ENCODE measurements at regions not wholly inside any gene's neighbourhood (a gene's known extent, or its start where the extent isn't known, plus 50 kb on each side); places are given as distances from the start of the nearest gene placed in this dataset.

- no peak overlapping the region for H3K4me3 ChIP-seq (ENCODE audit: insufficient read depth, low read length, poor library complexity, severe bottlenecking)
- no peaks in the 10 kb centered on the region for H3K36me3 ChIP-seq (ENCODE audit: low read length)
- H3K4me2 ChIP-seq (ENCODE audit: low read depth, low read length, poor library complexity, severe bottlenecking) = no peak overlapping the region
- H4K20me1 ChIP-seq (ENCODE audit: low read depth, low read length) = no peaks in the 10 kb centered on the region
- no peak for TF ChIP-seq EZH2phosphoT487 (conservative IDR thresholded peaks at IDR 0.05; ENCODE audit: low read length)
- TF ChIP-seq, protein P1, sequence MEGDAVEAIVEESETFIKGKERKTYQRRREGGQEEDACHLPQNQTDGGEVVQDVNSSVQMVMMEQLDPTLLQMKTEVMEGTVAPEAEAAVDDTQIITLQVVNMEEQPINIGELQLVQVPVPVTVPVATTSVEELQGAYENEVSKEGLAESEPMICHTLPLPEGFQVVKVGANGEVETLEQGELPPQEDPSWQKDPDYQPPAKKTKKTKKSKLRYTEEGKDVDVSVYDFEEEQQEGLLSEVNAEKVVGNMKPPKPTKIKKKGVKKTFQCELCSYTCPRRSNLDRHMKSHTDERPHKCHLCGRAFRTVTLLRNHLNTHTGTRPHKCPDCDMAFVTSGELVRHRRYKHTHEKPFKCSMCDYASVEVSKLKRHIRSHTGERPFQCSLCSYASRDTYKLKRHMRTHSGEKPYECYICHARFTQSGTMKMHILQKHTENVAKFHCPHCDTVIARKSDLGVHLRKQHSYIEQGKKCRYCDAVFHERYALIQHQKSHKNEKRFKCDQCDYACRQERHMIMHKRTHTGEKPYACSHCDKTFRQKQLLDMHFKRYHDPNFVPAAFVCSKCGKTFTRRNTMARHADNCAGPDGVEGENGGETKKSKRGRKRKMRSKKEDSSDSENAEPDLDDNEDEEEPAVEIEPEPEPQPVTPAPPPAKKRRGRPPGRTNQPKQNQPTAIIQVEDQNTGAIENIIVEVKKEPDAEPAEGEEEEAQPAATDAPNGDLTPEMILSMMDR (IDR thresholded peaks at IDR 0.05; ENCODE audit: insufficient read depth, low read length, poor library complexity, severe bottlenecking) = no peak
- no peak overlapping the region for H3K27ac ChIP-seq (ENCODE audit: low read depth, low read length)
- H3K9me2 ChIP-seq (replicated peaks; ENCODE audit: insufficient read depth, low read length) = no peaks in the 10 kb centered on the region
- H3F3A ChIP-seq (ENCODE audit: insufficient read depth) = no peaks in the 10 kb centered on the region
- no peaks in the 10 kb centered on the region; the same call in 1 of the 2 replicates for H3K9me3 ChIP-seq (ENCODE audit: insufficient read depth, low read length)
- H2AFZ ChIP-seq (ENCODE audit: low read depth, low read length, severe bottlenecking) = no peak overlapping the region
- H3K79me2 ChIP-seq (ENCODE audit: insufficient read depth, low read length) = no peaks in the 10 kb centered on the region
- H3K27me3 ChIP-seq (ENCODE audit: low read length) = no peaks in the 10 kb centered on the region
- no peak overlapping the region for H3K9ac ChIP-seq (ENCODE audit: low read length)
These were observed 487.5 kb downstream of the SUCLG1 start for GRCh38 chr2:83971547-83971946.

DNA sequence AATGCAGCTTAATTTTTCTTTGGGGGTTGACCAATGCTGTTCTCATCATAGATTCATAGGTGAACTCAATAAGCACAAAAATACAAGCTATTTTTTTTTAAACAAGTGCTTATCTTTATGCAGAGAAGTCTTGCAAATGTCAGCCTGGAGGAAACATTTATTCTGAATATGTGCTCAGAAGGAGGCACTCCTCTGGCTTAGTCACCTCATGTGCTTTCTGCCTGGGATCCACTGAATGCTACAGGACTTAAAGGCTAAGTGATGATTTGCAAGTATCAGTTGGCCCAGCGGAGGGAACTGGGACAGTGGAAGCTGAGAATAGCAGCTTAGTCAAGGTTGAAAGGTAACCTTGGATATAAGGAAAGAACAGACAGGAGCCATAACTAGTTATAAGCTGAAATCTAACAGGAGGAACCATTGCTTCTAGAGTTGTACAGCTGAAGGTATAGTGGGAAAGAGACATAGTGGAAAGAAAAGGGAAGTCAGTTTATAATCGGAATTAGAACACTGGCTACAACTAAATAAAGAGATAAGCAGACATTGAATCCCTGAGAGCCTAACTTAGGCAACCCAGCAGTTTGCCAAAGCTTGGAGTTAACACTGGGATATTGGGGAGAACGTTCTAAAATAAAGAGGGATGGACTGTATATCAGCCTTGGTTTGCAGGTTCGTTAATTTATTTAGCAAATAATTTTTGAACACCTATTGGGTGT is 488.7 kb downstream of the SUCLG1 start:
- Histone ChIP-seq H3K27ac (ENCODE audit: low read depth, low read length) (no peak overlapping the region), H3K36me3 (ENCODE audit: low read length) (no peaks in the 10 kb centered on the region), H3K9me2 (replicated peaks; ENCODE audit: insufficient read depth, low read length) (no peaks in the 10 kb centered on the region), H2AFZ (ENCODE audit: low read depth, low read length, severe bottlenecking) (no peak overlapping the region), H3K9me3 (ENCODE audit: insufficient read depth, low read length) (no peaks in the 10 kb centered on the region; the same call in 1 of the 2 replicates), H3K79me2 (ENCODE audit: insufficient read depth, low read length) (no peaks in the 10 kb centered on the region), H3K4me2 (ENCODE audit: low read depth, low read length, poor library complexity, severe bottlenecking) (no peak overlapping the region), H3K27me3 (ENCODE audit: low read length) (no peaks in the 10 kb centered on the region), H3F3A (ENCODE audit: insufficient read depth) (no peaks in the 10 kb centered on the region), H3K9ac (ENCODE audit: low read length) (no peak overlapping the region), H4K20me1 (ENCODE audit: low read depth, low read length) (no peaks in the 10 kb centered on the region), H3K4me3 (ENCODE audit: insufficient read depth, low read length, poor library complexity, severe bottlenecking) (no peak overlapping the region)
- TF ChIP-seq, protein P1 (IDR thresholded peaks at IDR 0.05; ENCODE audit: insufficient read depth, low read length, poor library complexity, severe bottlenecking) = no peak
- no peak for TF ChIP-seq EZH2phosphoT487 (conservative IDR thresholded peaks at IDR 0.05; ENCODE audit: low read length)

GRCh38 chr2:83969085-83969484 is 490.0 kb downstream of the SUCLG1 start:
- Histone ChIP-seq H3K27me3 (ENCODE audit: low read length) (no peaks in the 10 kb centered on the region), H4K20me1 (ENCODE audit: low read depth, low read length) (no peaks in the 10 kb centered on the region), H3K36me3 (ENCODE audit: low read length) (no peaks in the 10 kb centered on the region), H2AFZ (ENCODE audit: low read depth, low read length, severe bottlenecking) (no peak overlapping the region), H3K9ac (ENCODE audit: low read length) (no peak overlapping the region), H3F3A (ENCODE audit: insufficient read depth) (no peaks in the 10 kb centered on the region), H3K79me2 (ENCODE audit: insufficient read depth, low read length) (no peaks in the 10 kb centered on the region), H3K4me2 (ENCODE audit: low read depth, low read length, poor library complexity, severe bottlenecking) (no peak overlapping the region), H3K4me3 (ENCODE audit: insufficient read depth, low read length, poor library complexity, severe bottlenecking) (no peak overlapping the region), H3K9me2 (replicated peaks; ENCODE audit: insufficient read depth, low read length) (no peaks in the 10 kb centered on the region), H3K27ac (ENCODE audit: low read depth, low read length) (no peak overlapping the region), H3K9me3 (ENCODE audit: insufficient read depth, low read length) (no peaks in the 10 kb centered on the region; the same call in 1 of the 2 replicates)
- TF ChIP-seq EZH2phosphoT487 (conservative IDR thresholded peaks at IDR 0.05; ENCODE audit: low read length) = no peak
- TF ChIP-seq, protein P1 (IDR thresholded peaks at IDR 0.05; ENCODE audit: insufficient read depth, low read length, poor library complexity, severe bottlenecking) = no peak

All from SU-DHL-6 (cell line).